Thyroid gland (tissue), 4 donors: ENCODE measurements at regions not wholly inside any gene's neighbourhood (a gene's known extent, or its start where the extent isn't known, plus 50 kb on each side); places are given as distances from the start of the nearest gene placed in this dataset.

Experiments used
- DNase-seq, 2 donors: peaks; one replicate each; pipeline ENCODE4 v3.0.0-alpha.2; 2019
- H3K27ac ChIP-seq, 3 donors: fragments of 200-600 bp; sonication (generic); 1 replicate in 2 of 3; 2 replicates in 1 of 3; pipeline ENCODE4 v1.5.1; 2016 to 2019; ENCODE audit warnings: mild to moderate bottlenecking in 1 of 3, moderate library complexity in 1 of 3
- H3K27me3 ChIP-seq: fragments of 200-600 bp; sonication (generic); one replicate; pipeline ENCODE4 v1.5.1; 2019
- H3K36me3 ChIP-seq, 2 donors: fragments of 200-600 bp; sonication (generic); one replicate each; pipeline ENCODE4 v1.5.1; 2016 to 2019
- H3K4me1 ChIP-seq, 2 donors: fragments of 200-600 bp; sonication (generic); one replicate each; pipeline ENCODE4 v1.5.1; 2017 to 2019
- H3K4me3 ChIP-seq, 3 donors: fragments of 200-600 bp; sonication (generic); replicated peaks in 1 of 3; 1 replicate in 2 of 3; 2 replicates in 1 of 3; pipeline ENCODE4 v1.5.1; 2016; ENCODE audit warnings: mild to moderate bottlenecking in 1 of 3
- H3K9me3 ChIP-seq: fragments of 200-600 bp; sonication (generic); one replicate; pipeline ENCODE4 v1.5.1; 2017
- POLR2A ChIP-seq, 2 donors: fragments of 450-650 bp; IDR thresholded peaks; one replicate each; pipeline ENCODE4 v1.6.1; 2017; ENCODE audit warnings: antibody characterized with exemption in 2 of 2, mild to moderate bottlenecking in 2 of 2, moderate library complexity in 1 of 2
- WGBS, 2 donors: methylation state at CpG; one replicate each; pipeline ENCODE4 v1.1.5; 2017; 5-methylcytosine and 5-hydroxymethylcytosine counted together
- intact Hi-C: fragments of 100-400 bp; cut with DNase I; formaldehyde crosslinking; loops from one replicate; pipeline ENCODE4 v1.15.1; 2023
- TF ChIP-seq, protein P1 (sequence below), 6 experiments: fragments of 200-600 bp in 3 of 6; fragments of 450-650 bp in 3 of 6; sonication (generic) in 3 of 6; IDR thresholded peaks; one replicate each; pipeline ENCODE4 v1.5.1; 2016 to 2019; ENCODE audit warnings: antibody characterized with exemption in 6 of 6, mild to moderate bottlenecking in 2 of 6, inconsistent platforms in 1 of 6, moderate library complexity in 1 of 6

DNA sequence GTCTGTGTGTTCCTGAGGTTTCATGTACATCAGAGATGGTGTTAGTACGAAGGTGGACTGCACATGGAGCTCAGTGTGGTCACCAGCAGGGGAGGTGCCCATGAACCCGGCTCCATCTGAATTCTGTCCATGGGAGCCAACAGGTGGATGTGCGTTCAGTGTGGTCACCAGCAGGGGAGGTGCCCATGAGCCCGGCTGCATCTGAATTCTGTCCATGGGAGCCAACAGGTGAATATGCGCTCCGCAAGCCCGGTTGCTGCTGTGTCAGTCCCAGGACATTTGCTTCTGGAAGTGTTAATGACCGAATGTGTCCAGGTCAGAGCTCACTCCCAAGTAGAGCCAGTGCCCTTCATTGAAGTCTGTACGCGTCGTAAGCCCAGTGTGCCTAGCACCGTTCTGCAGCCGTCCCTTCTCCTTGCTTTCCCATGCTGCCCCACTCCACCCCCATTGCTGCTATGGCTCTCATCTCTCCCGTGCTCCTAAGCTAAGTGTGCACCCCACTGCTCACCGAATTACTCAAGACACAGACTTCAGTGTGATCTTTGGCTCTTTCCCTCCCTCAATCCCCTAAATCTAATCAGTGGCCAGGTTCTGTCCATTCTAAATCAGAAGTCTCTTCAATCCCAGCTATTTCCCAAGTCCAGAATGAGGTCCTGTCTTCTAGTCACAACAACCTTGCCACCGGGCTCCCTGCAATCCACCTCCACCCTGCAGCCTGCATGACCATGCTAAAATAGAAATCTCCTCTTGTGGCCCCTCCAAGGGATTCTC, 352.4 kb downstream of the TCERG1L start:
- Histone ChIP-seq H3K27ac (no peak overlapping the region), H3K4me1 (no peaks in the 10 kb centered on the region), H3K27me3 (no peaks in the 10 kb centered on the region), H3K36me3 (no peaks in the 10 kb centered on the region), H3K4me3 (no peak overlapping the region), H3K9me3 (no peaks in the 10 kb centered on the region)
- 92 to 93% methylated on average over 16 of the region's 16 CpGs for WGBS, 2 donors
- no peak for DNase-seq
- intact Hi-C loops: no loop called here
- TF ChIP-seq POLR2A (IDR thresholded peaks at IDR 0.05): no peak
- TF ChIP-seq, protein P1, sequence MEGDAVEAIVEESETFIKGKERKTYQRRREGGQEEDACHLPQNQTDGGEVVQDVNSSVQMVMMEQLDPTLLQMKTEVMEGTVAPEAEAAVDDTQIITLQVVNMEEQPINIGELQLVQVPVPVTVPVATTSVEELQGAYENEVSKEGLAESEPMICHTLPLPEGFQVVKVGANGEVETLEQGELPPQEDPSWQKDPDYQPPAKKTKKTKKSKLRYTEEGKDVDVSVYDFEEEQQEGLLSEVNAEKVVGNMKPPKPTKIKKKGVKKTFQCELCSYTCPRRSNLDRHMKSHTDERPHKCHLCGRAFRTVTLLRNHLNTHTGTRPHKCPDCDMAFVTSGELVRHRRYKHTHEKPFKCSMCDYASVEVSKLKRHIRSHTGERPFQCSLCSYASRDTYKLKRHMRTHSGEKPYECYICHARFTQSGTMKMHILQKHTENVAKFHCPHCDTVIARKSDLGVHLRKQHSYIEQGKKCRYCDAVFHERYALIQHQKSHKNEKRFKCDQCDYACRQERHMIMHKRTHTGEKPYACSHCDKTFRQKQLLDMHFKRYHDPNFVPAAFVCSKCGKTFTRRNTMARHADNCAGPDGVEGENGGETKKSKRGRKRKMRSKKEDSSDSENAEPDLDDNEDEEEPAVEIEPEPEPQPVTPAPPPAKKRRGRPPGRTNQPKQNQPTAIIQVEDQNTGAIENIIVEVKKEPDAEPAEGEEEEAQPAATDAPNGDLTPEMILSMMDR (IDR thresholded peaks at IDR 0.05): no peak

DNA sequence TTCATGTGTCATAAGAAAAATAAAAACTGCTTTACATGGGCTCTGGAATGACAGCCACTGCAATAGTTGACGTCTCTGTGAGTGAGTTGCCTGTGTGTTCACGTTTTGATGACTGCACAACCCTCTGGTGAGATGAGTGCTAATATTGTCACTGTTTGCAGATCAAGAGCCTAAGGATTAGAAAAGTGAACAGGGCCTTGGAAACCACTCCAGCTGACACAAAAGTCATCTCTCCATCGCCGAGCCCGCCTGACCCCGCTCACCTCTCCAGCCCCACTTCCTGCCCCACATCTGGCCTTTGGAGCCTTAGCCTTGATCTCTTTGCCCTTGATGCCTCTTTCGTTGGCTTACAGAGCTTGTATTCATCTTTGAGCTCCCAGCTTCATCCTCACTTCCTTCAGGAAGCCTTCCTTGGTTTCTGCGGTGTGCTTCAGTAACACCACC, 351.7 kb downstream of the TCERG1L start:
- intact Hi-C loops: no loop called here
- no peak overlapping the region for H3K27ac ChIP-seq
- no peaks in the 10 kb centered on the region for H3K9me3 ChIP-seq
- no peaks in the 10 kb centered on the region for H3K4me1 ChIP-seq
- no peaks in the 10 kb centered on the region for H3K27me3 ChIP-seq
- no peak for TF ChIP-seq POLR2A (IDR thresholded peaks at IDR 0.05)
- TF ChIP-seq, protein P1 (IDR thresholded peaks at IDR 0.05): no peak
- H3K4me3 ChIP-seq: no peak overlapping the region
- H3K36me3 ChIP-seq: no peaks in the 10 kb centered on the region
- no peak for DNase-seq
- 75% methylated on average over 8 of the region's 8 CpGs for WGBS, 2 donors

DNA sequence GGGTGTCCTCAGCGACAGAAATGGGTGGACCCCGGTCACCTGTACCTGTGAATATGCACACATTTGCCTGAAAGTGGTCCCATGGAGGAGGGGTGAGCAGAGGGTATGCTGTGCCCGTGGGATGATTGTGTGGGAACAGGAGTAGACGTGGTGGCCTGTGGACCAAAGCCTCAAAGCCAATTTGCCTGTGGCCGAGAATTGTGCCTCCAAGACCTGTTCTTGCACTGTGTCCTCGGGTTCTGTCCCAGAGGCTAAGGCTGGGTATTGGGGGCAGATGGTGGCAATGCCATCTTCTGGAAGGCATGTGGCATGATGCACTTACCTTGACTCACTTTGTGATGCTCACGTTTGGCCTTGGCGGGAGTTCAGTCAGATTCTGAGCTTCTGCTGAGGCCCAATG, 351.0 kb downstream of the TCERG1L start:
- intact Hi-C loops: no loop called here
- H3K9me3 ChIP-seq: no peaks in the 10 kb centered on the region

DNA sequence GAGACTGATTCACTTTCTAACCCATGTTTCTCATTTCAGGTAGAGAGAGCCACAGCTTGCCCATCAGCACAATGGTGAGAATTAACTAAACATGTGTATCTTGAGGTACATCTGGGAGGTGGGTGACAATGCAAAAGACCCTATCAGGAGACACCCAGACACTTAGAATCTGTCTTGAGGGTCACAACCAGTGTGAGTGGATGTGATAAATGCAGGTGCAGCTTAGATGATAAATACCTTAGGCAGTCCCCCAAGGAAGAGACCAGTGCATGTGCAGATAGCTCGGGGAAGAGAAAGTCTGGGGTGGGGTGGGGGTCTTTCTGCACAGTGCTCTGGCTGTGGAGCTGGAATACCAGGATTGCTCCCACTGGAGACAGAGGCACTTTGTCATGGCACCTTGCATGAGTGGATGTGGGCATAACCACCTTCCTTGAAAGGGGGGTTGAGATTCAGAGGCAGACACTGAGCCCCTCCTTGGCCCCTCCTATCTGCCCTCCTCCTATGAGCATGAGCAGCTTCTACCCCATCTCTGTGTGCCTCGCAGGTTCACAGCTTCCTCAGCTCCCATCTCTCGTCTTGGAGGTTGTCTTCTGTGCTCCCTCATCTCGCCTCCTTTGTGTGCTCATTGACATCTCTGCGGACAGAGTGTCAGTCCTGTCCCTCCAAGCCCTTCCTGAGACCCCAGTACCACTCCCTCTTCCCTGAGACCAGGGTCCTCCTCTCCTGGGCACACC, 349.8 kb downstream of the TCERG1L start:
- no peaks in the 10 kb centered on the region for H3K36me3 ChIP-seq
- WGBS, 2 donors: 81 to 89% methylated on average over 5 of the region's 5 CpGs
- TF ChIP-seq POLR2A (IDR thresholded peaks at IDR 0.05): no peak
- TF ChIP-seq, protein P1 (IDR thresholded peaks at IDR 0.05): no peak
- H3K27ac ChIP-seq: no peak overlapping the region
- no peak overlapping the region for H3K4me3 ChIP-seq
- no peaks in the 10 kb centered on the region for H3K9me3 ChIP-seq
- no peaks in the 10 kb centered on the region for H3K27me3 ChIP-seq
- no peaks in the 10 kb centered on the region for H3K4me1 ChIP-seq
- DNase-seq: no peak
- intact Hi-C loops: no loop called here

More for the DNA sequence above, 351.0 kb downstream of the TCERG1L start:
- Histone ChIP-seq H3K27me3 (no peaks in the 10 kb centered on the region), H3K36me3 (no peaks in the 10 kb centered on the region), H3K27ac (no peak overlapping the region), H3K4me3 (no peak overlapping the region), H3K4me1 (no peaks in the 10 kb centered on the region)
- WGBS, 2 donors: 80 to 85% methylated on average over 6 to 8 of the region's 8 CpGs
- no peak for DNase-seq
- TF ChIP-seq POLR2A (IDR thresholded peaks at IDR 0.05): no peak
- TF ChIP-seq, protein P1 (IDR thresholded peaks at IDR 0.05): no peak
